ENCODE measurements at regions not wholly inside any gene's neighbourhood (a gene's known extent, or its start where the extent isn't known, plus 50 kb on each side); places are given as distances from the start of the nearest gene placed in this dataset.

DNA sequence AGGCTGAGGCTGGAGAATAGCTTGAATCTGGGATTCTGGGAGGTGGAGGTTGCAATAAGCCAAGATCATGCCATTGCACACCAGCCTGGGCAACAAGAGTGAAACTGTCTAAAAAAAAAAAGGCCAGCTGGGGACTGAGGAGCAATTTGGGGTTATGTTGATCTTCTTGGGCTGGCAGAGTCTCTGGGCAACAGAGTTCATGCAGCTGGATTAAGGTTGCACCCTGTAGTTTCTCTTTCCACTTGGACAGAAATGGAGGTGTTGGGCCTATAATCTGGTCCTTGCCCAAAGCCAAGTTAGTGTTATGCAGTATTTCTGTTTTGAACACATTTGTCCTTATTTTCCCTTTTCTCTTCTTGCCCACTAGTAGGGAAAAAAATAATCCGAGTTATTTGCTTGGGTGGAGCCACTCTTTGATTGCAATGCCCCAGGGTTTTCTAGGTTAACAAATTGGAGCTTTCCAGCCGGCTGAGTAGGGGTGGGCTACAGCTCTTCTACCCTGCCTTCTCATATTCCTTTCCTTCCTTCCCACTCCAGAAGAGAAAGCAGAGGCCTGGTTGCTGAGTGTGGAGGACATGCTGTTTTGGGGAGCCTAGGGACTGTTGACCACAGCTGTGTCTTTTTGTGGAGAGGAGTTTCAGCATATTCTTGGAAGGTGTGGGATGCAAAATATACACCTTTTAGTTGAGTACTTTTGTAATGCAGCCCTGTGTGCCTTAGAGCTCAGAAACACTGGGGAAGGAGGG lies 213.9 kb downstream of the SOX4 start:
- TF ChIP-seq, protein P1, sequence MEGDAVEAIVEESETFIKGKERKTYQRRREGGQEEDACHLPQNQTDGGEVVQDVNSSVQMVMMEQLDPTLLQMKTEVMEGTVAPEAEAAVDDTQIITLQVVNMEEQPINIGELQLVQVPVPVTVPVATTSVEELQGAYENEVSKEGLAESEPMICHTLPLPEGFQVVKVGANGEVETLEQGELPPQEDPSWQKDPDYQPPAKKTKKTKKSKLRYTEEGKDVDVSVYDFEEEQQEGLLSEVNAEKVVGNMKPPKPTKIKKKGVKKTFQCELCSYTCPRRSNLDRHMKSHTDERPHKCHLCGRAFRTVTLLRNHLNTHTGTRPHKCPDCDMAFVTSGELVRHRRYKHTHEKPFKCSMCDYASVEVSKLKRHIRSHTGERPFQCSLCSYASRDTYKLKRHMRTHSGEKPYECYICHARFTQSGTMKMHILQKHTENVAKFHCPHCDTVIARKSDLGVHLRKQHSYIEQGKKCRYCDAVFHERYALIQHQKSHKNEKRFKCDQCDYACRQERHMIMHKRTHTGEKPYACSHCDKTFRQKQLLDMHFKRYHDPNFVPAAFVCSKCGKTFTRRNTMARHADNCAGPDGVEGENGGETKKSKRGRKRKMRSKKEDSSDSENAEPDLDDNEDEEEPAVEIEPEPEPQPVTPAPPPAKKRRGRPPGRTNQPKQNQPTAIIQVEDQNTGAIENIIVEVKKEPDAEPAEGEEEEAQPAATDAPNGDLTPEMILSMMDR (IDR thresholded peaks at IDR 0.05; ENCODE audit: insufficient read depth, low read length), result no peak
- TF ChIP-seq, protein P2, sequence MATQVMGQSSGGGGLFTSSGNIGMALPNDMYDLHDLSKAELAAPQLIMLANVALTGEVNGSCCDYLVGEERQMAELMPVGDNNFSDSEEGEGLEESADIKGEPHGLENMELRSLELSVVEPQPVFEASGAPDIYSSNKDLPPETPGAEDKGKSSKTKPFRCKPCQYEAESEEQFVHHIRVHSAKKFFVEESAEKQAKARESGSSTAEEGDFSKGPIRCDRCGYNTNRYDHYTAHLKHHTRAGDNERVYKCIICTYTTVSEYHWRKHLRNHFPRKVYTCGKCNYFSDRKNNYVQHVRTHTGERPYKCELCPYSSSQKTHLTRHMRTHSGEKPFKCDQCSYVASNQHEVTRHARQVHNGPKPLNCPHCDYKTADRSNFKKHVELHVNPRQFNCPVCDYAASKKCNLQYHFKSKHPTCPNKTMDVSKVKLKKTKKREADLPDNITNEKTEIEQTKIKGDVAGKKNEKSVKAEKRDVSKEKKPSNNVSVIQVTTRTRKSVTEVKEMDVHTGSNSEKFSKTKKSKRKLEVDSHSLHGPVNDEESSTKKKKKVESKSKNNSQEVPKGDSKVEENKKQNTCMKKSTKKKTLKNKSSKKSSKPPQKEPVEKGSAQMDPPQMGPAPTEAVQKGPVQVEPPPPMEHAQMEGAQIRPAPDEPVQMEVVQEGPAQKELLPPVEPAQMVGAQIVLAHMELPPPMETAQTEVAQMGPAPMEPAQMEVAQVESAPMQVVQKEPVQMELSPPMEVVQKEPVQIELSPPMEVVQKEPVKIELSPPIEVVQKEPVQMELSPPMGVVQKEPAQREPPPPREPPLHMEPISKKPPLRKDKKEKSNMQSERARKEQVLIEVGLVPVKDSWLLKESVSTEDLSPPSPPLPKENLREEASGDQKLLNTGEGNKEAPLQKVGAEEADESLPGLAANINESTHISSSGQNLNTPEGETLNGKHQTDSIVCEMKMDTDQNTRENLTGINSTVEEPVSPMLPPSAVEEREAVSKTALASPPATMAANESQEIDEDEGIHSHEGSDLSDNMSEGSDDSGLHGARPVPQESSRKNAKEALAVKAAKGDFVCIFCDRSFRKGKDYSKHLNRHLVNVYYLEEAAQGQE (IDR thresholded peaks at IDR 0.05; ENCODE audit: insufficient replicate concordance, low read depth), result no peak
- no peak for TF ChIP-seq POLR2AphosphoS5 (IDR thresholded peaks at IDR 0.05; ENCODE audit: low read depth)
